HEK293 (cell line): ENCODE measurements at regions not wholly inside any gene's neighbourhood (a gene's known extent, or its start where the extent isn't known, plus 50 kb on each side); places are given as distances from the start of the nearest gene placed in this dataset.

Experiments
- CTCF ChIA-PET: fragments of 350-600 bp; formaldehyde crosslinking; extraction: SDS; loops from one replicate; lab custom pipeline; 2021; ENCODE audit warnings: antibody characterized with exemption; lab: Yijun Ruan, JAX
- POLR2A ChIA-PET: fragments of 300-600 bp; formaldehyde crosslinking; extraction: SDS; loops from one replicate; lab custom pipeline; 2020; ENCODE audit warnings: antibody characterized with exemption, inconsistent platforms; lab: Yijun Ruan, JAX
- H3K27ac ChIP-seq: fragments of 200-500 bp; sonication (Bioruptor generic); 2 replicates; pipeline ENCODE4 v1.5.1; 2014; ENCODE audit warnings: low read depth, low read length, control low read depth, inconsistent platforms; ENCODE audit errors: extremely low read depth
- H3K36me3 ChIP-seq, 2 experiments: fragments of 200-500 bp in 1 of 2; sonication (Bioruptor generic) in 1 of 2; 1 replicate in 1 of 2; 2 replicates in 1 of 2; pipeline ENCODE4 v1.5.1; 2014 to 2017; ENCODE audit warnings: inconsistent platforms in 2 of 2, low read length in 2 of 2; ENCODE audit not compliant: control insufficient read depth in 2 of 2, insufficient read depth in 1 of 2
- H3K4me1 ChIP-seq: fragments of 200-500 bp; sonication (Bioruptor generic); 2 replicates; pipeline ENCODE4 v1.5.1; 2014; ENCODE audit warnings: mild to moderate bottlenecking, low read length, inconsistent platforms; ENCODE audit not compliant: control insufficient read depth, insufficient read depth
- H3K4me3 ChIP-seq: 2 replicates; pipeline ENCODE4 v1.5.1; 2011; ENCODE audit warnings: low read depth, mild to moderate bottlenecking, control low read depth, low read length, moderate library complexity
- H3K9me3 ChIP-seq: fragments of 200-500 bp; sonication (Bioruptor generic); 2 replicates; pipeline ENCODE4 v1.5.1; 2014; ENCODE audit warnings: low read depth, low read length, inconsistent platforms; ENCODE audit not compliant: control insufficient read depth, insufficient read depth
- BCL11B ChIP-seq: fragments of 450-650 bp; formaldehyde crosslinking; IDR thresholded peaks from 2 replicates; pipeline ENCODE4 v1.5.1; 2016; ENCODE audit warnings: low read depth, missing biosample characterization, missing genetic modification characterization
- HOXC10 ChIP-seq: sonication (generic); formaldehyde crosslinking; IDR thresholded peaks from 2 replicates; pipeline ENCODE4 v1.8.1; 2023; ENCODE audit warnings: mild to moderate bottlenecking, missing genetic modification reagents
- KLF9 ChIP-seq: fragments of 450-650 bp; formaldehyde crosslinking; IDR thresholded peaks from 2 replicates; pipeline ENCODE4 v1.5.1; 2016; ENCODE audit warnings: missing biosample characterization, missing genetic modification characterization, low read depth
- PRDM2 ChIP-seq: fragments of 450-650 bp; formaldehyde crosslinking; IDR thresholded peaks from 2 replicates; pipeline ENCODE4 v1.5.1; 2016; ENCODE audit warnings: missing biosample characterization, missing genetic modification characterization, borderline replicate concordance
- SALL2 ChIP-seq: fragments of 450-650 bp; formaldehyde crosslinking; IDR thresholded peaks from 2 replicates; pipeline ENCODE4 v1.5.0; 2017; ENCODE audit warnings: missing biosample characterization, mild to moderate bottlenecking, missing genetic modification characterization, borderline replicate concordance
- ZFP37 ChIP-seq: fragments of 450-650 bp; formaldehyde crosslinking; IDR thresholded peaks from 2 replicates; pipeline ENCODE4 v1.5.1; 2016; ENCODE audit warnings: missing biosample characterization, missing genetic modification characterization
- ZNF16 ChIP-seq: fragments of 450-650 bp; formaldehyde crosslinking; IDR thresholded peaks from 2 replicates; pipeline ENCODE4 v1.5.1; 2016; ENCODE audit warnings: low read depth, missing biosample characterization, missing genetic modification characterization
- ZNF169 ChIP-seq: fragments of 450-650 bp; formaldehyde crosslinking; IDR thresholded peaks from 2 replicates; pipeline ENCODE4 v1.5.1; 2016; ENCODE audit warnings: missing biosample characterization, missing genetic modification characterization
- ZNF184 ChIP-seq: fragments of 450-650 bp; IDR thresholded peaks from 2 replicates; pipeline ENCODE4 v1.5.1; 2018; ENCODE audit warnings: missing biosample characterization, mild to moderate bottlenecking, missing genetic modification characterization
- ZNF211 ChIP-seq: fragments of 450-650 bp; formaldehyde crosslinking; IDR thresholded peaks from 2 replicates; pipeline ENCODE4 v1.5.1; 2016; ENCODE audit warnings: low read depth, missing biosample characterization, missing genetic modification characterization
- ZNF248 ChIP-seq: fragments of 450-650 bp; formaldehyde crosslinking; IDR thresholded peaks from 2 replicates; pipeline ENCODE4 v1.5.1; 2017; ENCODE audit warnings: missing biosample characterization, missing genetic modification characterization
- ZNF292 ChIP-seq: fragments of 450-650 bp; formaldehyde crosslinking; IDR thresholded peaks from 2 replicates; pipeline ENCODE4 v1.5.1; 2016; ENCODE audit warnings: low read depth, missing biosample characterization, missing genetic modification characterization, borderline replicate concordance
- ZNF398 ChIP-seq: fragments of 450-650 bp; formaldehyde crosslinking; IDR thresholded peaks from 2 replicates; pipeline ENCODE4 v1.5.1; 2017; ENCODE audit warnings: missing biosample characterization, missing genetic modification characterization
- ZNF514 ChIP-seq: fragments of 450-650 bp; formaldehyde crosslinking; IDR thresholded peaks from 2 replicates; pipeline ENCODE4 v1.5.1; 2016; ENCODE audit warnings: missing biosample characterization, missing genetic modification characterization
- ZNF521 ChIP-seq: fragments of 450-650 bp; formaldehyde crosslinking; IDR thresholded peaks from 2 replicates; pipeline ENCODE4 v1.5.1; 2017; ENCODE audit warnings: missing biosample characterization, mild to moderate bottlenecking, missing genetic modification characterization
- ZNF629 ChIP-seq: fragments of 450-650 bp; formaldehyde crosslinking; IDR thresholded peaks from 2 replicates; pipeline ENCODE4 v1.5.1; 2017; ENCODE audit warnings: missing biosample characterization, missing genetic modification characterization
- ZNF701 ChIP-seq: fragments of 450-650 bp; formaldehyde crosslinking; IDR thresholded peaks from 2 replicates; pipeline ENCODE4 v1.5.1; 2016; ENCODE audit warnings: missing biosample characterization, missing genetic modification characterization
- ZNF776 ChIP-seq: fragments of 450-650 bp; formaldehyde crosslinking; IDR thresholded peaks from 2 replicates; pipeline ENCODE4 v1.5.0; 2017; ENCODE audit warnings: missing biosample characterization, missing genetic modification characterization, borderline replicate concordance
- ZNF791 ChIP-seq: fragments of 450-650 bp; formaldehyde crosslinking; IDR thresholded peaks from 2 replicates; pipeline ENCODE4 v1.5.1; 2016; ENCODE audit warnings: missing biosample characterization, missing genetic modification characterization
- ZNF843 ChIP-seq: fragments of 450-650 bp; formaldehyde crosslinking; IDR thresholded peaks from 2 replicates; pipeline ENCODE4 v1.5.1; 2016; ENCODE audit warnings: missing biosample characterization, missing genetic modification characterization
- TF ChIP-seq, protein P1 (sequence below): IDR thresholded peaks from 2 replicates; pipeline ENCODE4 v1.6.1; 2011; ENCODE audit warnings: mild to moderate bottlenecking, low read depth, low read length, borderline replicate concordance

DNA sequence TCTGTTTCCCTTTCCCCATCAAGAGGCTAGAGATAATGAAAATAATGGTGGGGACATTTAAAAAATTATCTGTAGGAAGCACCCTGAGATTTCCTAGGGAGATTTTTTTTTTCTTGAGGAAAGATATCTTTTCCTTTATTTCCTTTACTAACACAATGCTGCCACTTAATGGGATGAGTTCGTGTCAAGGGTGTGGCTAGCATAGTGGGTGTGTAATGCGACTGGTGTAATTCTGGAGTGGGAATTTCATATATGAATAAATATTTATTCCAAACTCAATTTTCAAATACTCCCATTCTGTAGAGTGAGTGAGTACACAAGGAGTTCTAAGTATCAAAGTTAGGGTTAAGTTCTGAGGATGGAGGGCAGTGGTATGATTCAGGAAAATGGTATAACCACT, 66.1 kb upstream of the GALNT15 start:
- no peaks in the 10 kb centered on the region for H3K9me3 ChIP-seq
- TF ChIP-seq KLF9 (no peak), ZNF843 (no peak), ZNF521 (tag by site-specific recombination) (no peak), PRDM2 (tag by site-specific recombination) (no peak), ZNF629 (tag by site-specific recombination) (no peak), ZNF514 (tag by site-specific recombination) (no peak)
- POLR2A ChIA-PET, result no interaction called here
- CTCF ChIA-PET, result interaction anchor here (1.2 kb wide), 1 partner anchor 70 kb away, joined by 3 read pairs; no protein-coding TSS in a partner anchor
- H3K4me1 ChIP-seq, result no peaks in the 10 kb centered on the region
- no peaks in the 10 kb centered on the region for H3K36me3 ChIP-seq
- H3K27ac ChIP-seq, result no peak overlapping the region
- H3K4me3 ChIP-seq, result no peak overlapping the region

GRCh38 chr3:16109929-16110328, 64.6 kb upstream of the GALNT15 start:
- H3K9me3 ChIP-seq, result no peaks in the 10 kb centered on the region
- POLR2A ChIA-PET, result no interaction called here
- no peaks in the 10 kb centered on the region for H3K36me3 ChIP-seq
- CTCF ChIA-PET, result interaction anchor here (1.2 kb wide), 1 partner anchor 68 kb away, joined by 3 read pairs; no protein-coding TSS in a partner anchor
- no peak overlapping the region for H3K27ac ChIP-seq
- H3K4me3 ChIP-seq, result no peak overlapping the region
- TF ChIP-seq ZFP37 (tag by site-specific recombination), result no peak
- no peak for TF ChIP-seq BCL11B
- TF ChIP-seq, protein P1, sequence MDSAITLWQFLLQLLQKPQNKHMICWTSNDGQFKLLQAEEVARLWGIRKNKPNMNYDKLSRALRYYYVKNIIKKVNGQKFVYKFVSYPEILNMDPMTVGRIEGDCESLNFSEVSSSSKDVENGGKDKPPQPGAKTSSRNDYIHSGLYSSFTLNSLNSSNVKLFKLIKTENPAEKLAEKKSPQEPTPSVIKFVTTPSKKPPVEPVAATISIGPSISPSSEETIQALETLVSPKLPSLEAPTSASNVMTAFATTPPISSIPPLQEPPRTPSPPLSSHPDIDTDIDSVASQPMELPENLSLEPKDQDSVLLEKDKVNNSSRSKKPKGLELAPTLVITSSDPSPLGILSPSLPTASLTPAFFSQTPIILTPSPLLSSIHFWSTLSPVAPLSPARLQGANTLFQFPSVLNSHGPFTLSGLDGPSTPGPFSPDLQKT, result no peak
- no peak for TF ChIP-seq SALL2 (tag by site-specific recombination)
- TF ChIP-seq ZNF169, result no peak
- no peak for TF ChIP-seq ZNF248 (tag by site-specific recombination)
- no peak for TF ChIP-seq ZNF292 (tag by site-specific recombination)
- no peak for TF ChIP-seq ZNF776
- TF ChIP-seq ZNF398 (tag by site-specific recombination), result no peak
- no peak for TF ChIP-seq ZNF791 (tag by site-specific recombination)
- no peak for TF ChIP-seq HOXC10 (CRISPR knock-in tag)
- no peak for TF ChIP-seq ZNF701
- no peak for TF ChIP-seq ZNF843
- TF ChIP-seq ZNF184 (tag by site-specific recombination), result no peak
- no peak for TF ChIP-seq ZNF16 (tag by site-specific recombination)
- no peak for TF ChIP-seq ZNF211 (tag by site-specific recombination)
- H3K4me1 ChIP-seq, result no peaks in the 10 kb centered on the region
